GM12878 (cell line): ENCODE measurements at regions not wholly inside any gene's neighbourhood (a gene's known extent, or its start where the extent isn't known, plus 50 kb on each side); places are given as distances from the start of the nearest gene placed in this dataset.

Experiments used
- ATAC-seq: fragments of 200-7000 bp; cut with Tn5 transposase; 3 replicates; pipeline ENCODE4 v1.9.1; 2020; ENCODE audit warnings: mild to moderate bottlenecking, moderate library complexity
- BruUV-seq: library from RNA; stranded (reverse); fragments of 400-500 nt; replicated peaks from 2 replicates; lab custom pipeline; 2021; lab: Mats Ljungman, UMichigan
- CTCF ChIA-PET: fragments of 300-600 bp; sonication (Branson Sonifier 250); formaldehyde crosslinking; extraction: SDS; loops from one replicate; lab custom pipeline; 2021; ENCODE audit warnings: inconsistent platforms; lab: Yijun Ruan, JAX
- POLR2A ChIA-PET: fragments of 350-600 bp; formaldehyde crosslinking; extraction: SDS; loops from one replicate; lab custom pipeline; 2021; ENCODE audit warnings: inconsistent platforms; lab: Charles Lee
- RAD21 ChIA-PET: fragments of 300-600 bp; sonication (Branson Sonifier 250); formaldehyde crosslinking; loops from one replicate; lab custom pipeline; 2023; ENCODE audit warnings: antibody characterized with exemption; ENCODE audit not compliant: unreplicated experiment; lab: Charles Lee
- SMC1A ChIA-PET: fragments of 300-600 bp; sonication (Branson Sonifier 250); formaldehyde crosslinking; loops from one replicate; lab custom pipeline; 2023; ENCODE audit not compliant: unreplicated experiment, uncharacterized antibody; lab: Charles Lee
- DNase-seq: peaks from one replicate; pipeline ENCODE4 v3.0.0-alpha.2; 2011; ENCODE audit warnings: low read depth, low spot score
- FAIRE-seq: peaks from 3 replicates; lab custom pipeline; 2011; peaks lifted over from hg19 to GRCh38; lab: Jason Lieb, UNC
- H2AFZ ChIP-seq: 2 replicates; pipeline ENCODE4 v1.6.0; 2011; ENCODE audit warnings: low read depth, low read length, control low read depth; ENCODE audit not compliant: control insufficient read depth
- H3K27ac ChIP-seq: 2 replicates; pipeline ENCODE4 v1.5.1; 2011; ENCODE audit warnings: control low read depth; ENCODE audit not compliant: control insufficient read depth, insufficient read depth
- H3K27me3 ChIP-seq, 2 experiments: replicated peaks in 1 of 2; 2 replicates each; pipeline versions ENCODE4 v1.6.0 to v1.6.1; 2011; ENCODE audit warnings: low read length in 1 of 2; ENCODE audit not compliant: control insufficient read depth in 2 of 2, insufficient read depth in 2 of 2
- H3K36me3 ChIP-seq, 2 experiments: 2 replicates each; pipeline ENCODE4 v1.5.1; 2011; ENCODE audit warnings: low read length in 1 of 2; ENCODE audit not compliant: control insufficient read depth in 2 of 2, insufficient read depth in 2 of 2
- H3K4me1 ChIP-seq: 2 replicates; pipeline ENCODE4 v1.6.1; 2011; ENCODE audit warnings: mild to moderate bottlenecking, low read length, moderate library complexity, mixed read lengths; ENCODE audit not compliant: control insufficient read depth, insufficient read depth
- H3K4me2 ChIP-seq: 2 replicates; pipeline ENCODE4 v1.6.0; 2011; ENCODE audit warnings: control low read depth; ENCODE audit not compliant: control insufficient read depth, insufficient read depth
- H3K4me3 ChIP-seq: fragments of 200-600 bp; sonication (generic); 2 replicates; pipeline ENCODE4 v1.5.1; 2016
- H3K79me2 ChIP-seq: 2 replicates; pipeline ENCODE4 v1.6.0; 2011; ENCODE audit warnings: low read length; ENCODE audit not compliant: control insufficient read depth, insufficient read depth
- H3K9ac ChIP-seq: 2 replicates; pipeline ENCODE4 v1.8.0; 2011; ENCODE audit warnings: low read length, control low read depth, mixed read lengths; ENCODE audit not compliant: control insufficient read depth, insufficient read depth
- H3K9me3 ChIP-seq: replicated peaks from 3 replicates; pipeline ENCODE4 v1.5.1; 2011; ENCODE audit warnings: mild to moderate bottlenecking, low read length; ENCODE audit not compliant: control insufficient read depth, insufficient read depth
- H4K20me1 ChIP-seq: 2 replicates; pipeline ENCODE4 v1.6.0; 2011; ENCODE audit not compliant: control insufficient read depth, insufficient read depth
- ASH2L ChIP-seq: fragments of 300-600, 200-600 bp; sonication (generic); IDR thresholded peaks from 2 replicates; pipeline ENCODE4 v1.6.1; 2017; ENCODE audit warnings: low read depth, mild to moderate bottlenecking, borderline replicate concordance
- BACH1 ChIP-seq: fragments of 450-650 bp; IDR thresholded peaks from 2 replicates; pipeline ENCODE4 v1.6.1; 2017; ENCODE audit warnings: mild to moderate bottlenecking, borderline replicate concordance
- CBFB ChIP-seq: IDR thresholded peaks from 2 replicates; pipeline ENCODE4 v1.6.1; 2016; ENCODE audit warnings: antibody characterized with exemption, low read depth
- CBX3 ChIP-seq: fragments of 200-600 bp; sonication (generic); IDR thresholded peaks from 2 replicates; pipeline ENCODE4 v1.6.1; 2016; ENCODE audit warnings: low read depth, borderline replicate concordance
- CBX5 ChIP-seq: sonication (generic); IDR thresholded peaks from 2 replicates; pipeline ENCODE4 v1.6.1; 2016; ENCODE audit warnings: low read depth, moderate library complexity, mild to moderate bottlenecking, inconsistent platforms
- CHD2 ChIP-seq: IDR thresholded peaks from 2 replicates; pipeline ENCODE4 v1.6.1; 2011; ENCODE audit warnings: low read depth, low read length, improper control_type of control experiment, borderline replicate concordance
- HDAC2 ChIP-seq: fragments of 200-600 bp; sonication (generic); IDR thresholded peaks from 2 replicates; pipeline ENCODE4 v1.6.1; 2017
- MTA2 ChIP-seq: fragments of 450-650 bp; IDR thresholded peaks from 2 replicates; pipeline ENCODE4 v1.6.1; 2016; ENCODE audit warnings: low read depth, mild to moderate bottlenecking, moderate library complexity
- MYB ChIP-seq: fragments of 150-350 bp; IDR thresholded peaks from 2 replicates; pipeline ENCODE4 v1.6.1; 2014; ENCODE audit warnings: mild to moderate bottlenecking, low read depth, low read length, borderline replicate concordance
- NFXL1 ChIP-seq: fragments of 450-650 bp; IDR thresholded peaks from 2 replicates; pipeline ENCODE4 v1.6.1; 2017; ENCODE audit warnings: antibody characterized with exemption, mild to moderate bottlenecking, borderline replicate concordance
- RB1 ChIP-seq: fragments of 450-650 bp; formaldehyde crosslinking; IDR thresholded peaks from 2 replicates; pipeline ENCODE4 v1.6.1; 2017; ENCODE audit warnings: mild to moderate bottlenecking, borderline replicate concordance
- SREBF2 ChIP-seq: IDR thresholded peaks from 2 replicates; pipeline ENCODE4 v1.6.1; 2012; ENCODE audit warnings: mild to moderate bottlenecking, low read length
- TCF12 ChIP-seq: IDR thresholded peaks from 2 replicates; pipeline ENCODE4 v1.6.1; 2011; ENCODE audit warnings: low read depth, mild to moderate bottlenecking, low read length
- TCF3 ChIP-seq: IDR thresholded peaks from 2 replicates; pipeline ENCODE4 v1.6.1; 2012; ENCODE audit warnings: low read depth, mild to moderate bottlenecking, low read length, borderline replicate concordance; ENCODE audit not compliant: insufficient read depth
- ZNF207 ChIP-seq: fragments of 450-650 bp; IDR thresholded peaks from 2 replicates; pipeline ENCODE4 v1.6.1; 2014; ENCODE audit warnings: antibody characterized with exemption, mild to moderate bottlenecking, borderline replicate concordance
- ZNF622 ChIP-seq: fragments of 450-650 bp; IDR thresholded peaks from 2 replicates; pipeline ENCODE4 v1.6.1; 2017; ENCODE audit warnings: mild to moderate bottlenecking, inconsistent platforms
- ZSCAN29 ChIP-seq: fragments of 450-650 bp; IDR thresholded peaks from 2 replicates; pipeline ENCODE4 v1.6.1; 2017; ENCODE audit warnings: mild to moderate bottlenecking, moderate library complexity
- ZZZ3 ChIP-seq: IDR thresholded peaks from 2 replicates; pipeline ENCODE4 v1.6.1; 2011; ENCODE audit warnings: low read depth; ENCODE audit not compliant: control insufficient read depth, insufficient read length
- WGBS: methylation state at CpG from one replicate; pipeline ENCODE4 v1.1.6; 2016; ENCODE audit warnings: low lambda C conversion rate; ENCODE audit not compliant: insufficient replicate concordance, insufficient coverage; ENCODE audit errors: missing lambda C conversion rate; 5-methylcytosine and 5-hydroxymethylcytosine counted together
- in situ Hi-C: fragments of 300-500 bp; cut with MboI; formaldehyde crosslinking; loops from 9 replicates; pipeline ENCODE4 v1.14.3; 2018; ENCODE audit warnings: mixed read lengths
- intact Hi-C: fragments of 100-400 bp; cut with micrococcal nuclease; formaldehyde crosslinking; loops from one replicate; pipeline ENCODE4 v1.14.2; 2022; ENCODE audit not compliant: unreplicated experiment
- TF ChIP-seq, protein P1 (sequence below): fragments of 150-350 bp; IDR thresholded peaks from 2 replicates; pipeline ENCODE4 v1.6.1; 2016; ENCODE audit warnings: low read depth, low read length
- TF ChIP-seq, protein P2 (sequence below): fragments of 450-650 bp; formaldehyde crosslinking; IDR thresholded peaks from 2 replicates; pipeline ENCODE4 v1.4.0; 2020; ENCODE audit warnings: mild to moderate bottlenecking, moderate library complexity

DNA sequence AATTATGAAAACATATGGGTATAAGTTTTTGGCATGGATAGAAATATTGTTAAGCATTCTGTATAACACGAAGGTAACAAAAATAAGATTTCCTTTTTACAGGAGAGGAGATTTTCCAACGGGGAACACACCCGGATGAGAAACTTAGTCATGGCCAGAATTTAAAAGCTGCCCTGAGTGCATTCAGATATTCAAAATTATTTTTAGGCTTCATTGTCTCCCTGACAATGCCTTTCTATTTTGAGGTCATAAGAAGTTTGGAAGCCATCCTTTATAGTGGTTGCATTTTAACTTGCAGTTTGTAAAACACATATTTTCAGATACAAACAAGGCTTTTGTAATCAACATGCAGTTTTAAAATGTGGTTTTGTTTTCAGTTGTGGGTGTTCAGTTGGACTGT is 357.5 kb upstream of the FAM47C start:
- no peak overlapping the region for H3K9ac ChIP-seq
- ChIA-PET SMC1A (no interaction called here), POLR2A (no interaction called here), RAD21 (no interaction called here), CTCF (no interaction called here)
- no TSS peak for BruUV-seq
- 29% methylated on average over 3 of the region's 3 CpGs for WGBS
- no peak overlapping the region for H3K4me3 ChIP-seq
- no peak for TF ChIP-seq SREBF2
- no peak for TF ChIP-seq NFXL1
- no peak for TF ChIP-seq CHD2
- TF ChIP-seq, protein P1, sequence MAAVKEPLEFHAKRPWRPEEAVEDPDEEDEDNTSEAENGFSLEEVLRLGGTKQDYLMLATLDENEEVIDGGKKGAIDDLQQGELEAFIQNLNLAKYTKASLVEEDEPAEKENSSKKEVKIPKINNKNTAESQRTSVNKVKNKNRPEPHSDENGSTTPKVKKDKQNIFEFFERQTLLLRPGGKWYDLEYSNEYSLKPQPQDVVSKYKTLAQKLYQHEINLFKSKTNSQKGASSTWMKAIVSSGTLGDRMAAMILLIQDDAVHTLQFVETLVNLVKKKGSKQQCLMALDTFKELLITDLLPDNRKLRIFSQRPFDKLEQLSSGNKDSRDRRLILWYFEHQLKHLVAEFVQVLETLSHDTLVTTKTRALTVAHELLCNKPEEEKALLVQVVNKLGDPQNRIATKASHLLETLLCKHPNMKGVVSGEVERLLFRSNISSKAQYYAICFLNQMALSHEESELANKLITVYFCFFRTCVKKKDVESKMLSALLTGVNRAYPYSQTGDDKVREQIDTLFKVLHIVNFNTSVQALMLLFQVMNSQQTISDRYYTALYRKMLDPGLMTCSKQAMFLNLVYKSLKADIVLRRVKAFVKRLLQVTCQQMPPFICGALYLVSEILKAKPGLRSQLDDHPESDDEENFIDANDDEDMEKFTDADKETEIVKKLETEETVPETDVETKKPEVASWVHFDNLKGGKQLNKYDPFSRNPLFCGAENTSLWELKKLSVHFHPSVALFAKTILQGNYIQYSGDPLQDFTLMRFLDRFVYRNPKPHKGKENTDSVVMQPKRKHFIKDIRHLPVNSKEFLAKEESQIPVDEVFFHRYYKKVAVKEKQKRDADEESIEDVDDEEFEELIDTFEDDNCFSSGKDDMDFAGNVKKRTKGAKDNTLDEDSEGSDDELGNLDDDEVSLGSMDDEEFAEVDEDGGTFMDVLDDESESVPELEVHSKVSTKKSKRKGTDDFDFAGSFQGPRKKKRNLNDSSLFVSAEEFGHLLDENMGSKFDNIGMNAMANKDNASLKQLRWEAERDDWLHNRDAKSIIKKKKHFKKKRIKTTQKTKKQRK = no peak
- no peak for TF ChIP-seq ZNF622
- TF ChIP-seq CBX5 = no peak
- no peak for TF ChIP-seq BACH1
- TF ChIP-seq ZZZ3 = no peak
- no peak for TF ChIP-seq ASH2L
- no peak for TF ChIP-seq MTA2
- TF ChIP-seq CBFB = no peak
- TF ChIP-seq MYB = no peak
- TF ChIP-seq CBX3 = no peak
- no peak for TF ChIP-seq TCF12
- TF ChIP-seq, protein P2, sequence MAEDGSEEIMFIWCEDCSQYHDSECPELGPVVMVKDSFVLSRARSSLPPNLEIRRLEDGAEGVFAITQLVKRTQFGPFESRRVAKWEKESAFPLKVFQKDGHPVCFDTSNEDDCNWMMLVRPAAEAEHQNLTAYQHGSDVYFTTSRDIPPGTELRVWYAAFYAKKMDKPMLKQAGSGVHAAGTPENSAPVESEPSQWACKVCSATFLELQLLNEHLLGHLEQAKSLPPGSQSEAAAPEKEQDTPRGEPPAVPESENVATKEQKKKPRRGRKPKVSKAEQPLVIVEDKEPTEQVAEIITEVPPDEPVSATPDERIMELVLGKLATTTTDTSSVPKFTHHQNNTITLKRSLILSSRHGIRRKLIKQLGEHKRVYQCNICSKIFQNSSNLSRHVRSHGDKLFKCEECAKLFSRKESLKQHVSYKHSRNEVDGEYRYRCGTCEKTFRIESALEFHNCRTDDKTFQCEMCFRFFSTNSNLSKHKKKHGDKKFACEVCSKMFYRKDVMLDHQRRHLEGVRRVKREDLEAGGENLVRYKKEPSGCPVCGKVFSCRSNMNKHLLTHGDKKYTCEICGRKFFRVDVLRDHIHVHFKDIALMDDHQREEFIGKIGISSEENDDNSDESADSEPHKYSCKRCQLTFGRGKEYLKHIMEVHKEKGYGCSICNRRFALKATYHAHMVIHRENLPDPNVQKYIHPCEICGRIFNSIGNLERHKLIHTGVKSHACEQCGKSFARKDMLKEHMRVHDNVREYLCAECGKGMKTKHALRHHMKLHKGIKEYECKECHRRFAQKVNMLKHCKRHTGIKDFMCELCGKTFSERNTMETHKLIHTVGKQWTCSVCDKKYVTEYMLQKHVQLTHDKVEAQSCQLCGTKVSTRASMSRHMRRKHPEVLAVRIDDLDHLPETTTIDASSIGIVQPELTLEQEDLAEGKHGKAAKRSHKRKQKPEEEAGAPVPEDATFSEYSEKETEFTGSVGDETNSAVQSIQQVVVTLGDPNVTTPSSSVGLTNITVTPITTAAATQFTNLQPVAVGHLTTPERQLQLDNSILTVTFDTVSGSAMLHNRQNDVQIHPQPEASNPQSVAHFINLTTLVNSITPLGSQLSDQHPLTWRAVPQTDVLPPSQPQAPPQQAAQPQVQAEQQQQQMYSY (CRISPR knock-in tag) = no peak
- TF ChIP-seq RB1 = no peak
- no peak for TF ChIP-seq ZSCAN29
- no peak for TF ChIP-seq HDAC2
- no peak for TF ChIP-seq ZNF207
- no peak for TF ChIP-seq TCF3
- H3K9me3 ChIP-seq = no peaks in the 10 kb centered on the region
- H3K27me3 ChIP-seq = no peaks in the 10 kb centered on the region
- no peak for DNase-seq
- no peak overlapping the region for H3K4me2 ChIP-seq
- FAIRE-seq = no peak
- H3K4me1 ChIP-seq = no peaks in the 10 kb centered on the region
- in situ Hi-C loops (no loop called here), intact Hi-C loops (no loop called here)
- ATAC-seq = no peak
- no peak overlapping the region for H3K27ac ChIP-seq
- H4K20me1 ChIP-seq = no peaks in the 10 kb centered on the region
- no peaks in the 10 kb centered on the region for H3K36me3 ChIP-seq
- H2AFZ ChIP-seq = no peak overlapping the region
- no peaks in the 10 kb centered on the region for H3K79me2 ChIP-seq
